CD4-positive, CD25-positive, alpha-beta regulatory T cell (primary cell): ENCODE measurements at regions not wholly inside any gene's neighbourhood (a gene's known extent, or its start where the extent isn't known, plus 50 kb on each side); places are given as distances from the start of the nearest gene placed in this dataset.

Source experiments
- ATAC-seq, 2 donors: fragments of 150-1000 bp; cut with Tn5 transposase; one replicate each; pipeline ENCODE4 v1.10.0; 2021; ENCODE audit warnings: low read depth in 2 of 2, moderate number of reproducible peaks in 2 of 2, moderate library complexity in 1 of 2
- DNase-seq, 3 donors: peaks; one replicate each; pipeline versions ENCODE4 v3.0.0 to v3.0.0-alpha.2; 2012 to 2022; ENCODE audit warnings: mixed read lengths in 1 of 3
- H3K27ac ChIP-seq: one replicate; pipeline ENCODE4 v1.7.0; 2013; ENCODE audit warnings: mild to moderate bottlenecking, low read length; ENCODE audit not compliant: insufficient read depth, poor library complexity, severe bottlenecking
- H3K27me3 ChIP-seq: one replicate; pipeline ENCODE4 v1.7.0; 2013; ENCODE audit warnings: low read length; ENCODE audit not compliant: control insufficient read depth, insufficient read depth
- H3K36me3 ChIP-seq: one replicate; pipeline ENCODE4 v1.7.0; 2013; ENCODE audit warnings: mild to moderate bottlenecking, low read length, moderate library complexity; ENCODE audit not compliant: control insufficient read depth, insufficient read depth
- H3K4me1 ChIP-seq: 2 replicates; pipeline ENCODE4 v1.7.0; 2013; ENCODE audit warnings: mild to moderate bottlenecking, low read length; ENCODE audit not compliant: insufficient read depth, control insufficient read depth, poor library complexity, severe bottlenecking
- H3K4me3 ChIP-seq: one replicate; pipeline ENCODE4 v1.7.0; 2013; ENCODE audit warnings: low read depth, mild to moderate bottlenecking, low read length, moderate library complexity
- H3K9me3 ChIP-seq, 2 experiments: 1 replicate in 1 of 2; 2 replicates in 1 of 2; pipeline ENCODE4 v1.7.0; 2013; ENCODE audit warnings: low read length in 2 of 2, mild to moderate bottlenecking in 1 of 2, moderate library complexity in 1 of 2; ENCODE audit not compliant: control insufficient read depth in 2 of 2
- H3K27ac Mint-ChIP-seq, 3 donors: one replicate each; pipeline ENCODE4 v1.8.0; 2020 to 2022; ENCODE audit warnings: mild to moderate bottlenecking in 3 of 3, mixed read lengths in 3 of 3, moderate library complexity in 2 of 3
- H3K27me3 Mint-ChIP-seq: one replicate; pipeline ENCODE4 v1.8.0; 2022; ENCODE audit warnings: mild to moderate bottlenecking, mixed read lengths
- H3K36me3 Mint-ChIP-seq: one replicate; pipeline ENCODE4 v1.8.0; 2020; ENCODE audit warnings: mixed read lengths
- H3K4me1 Mint-ChIP-seq, 4 donors: one replicate each; pipeline ENCODE4 v1.8.0; 2020 to 2022; ENCODE audit warnings: mixed read lengths in 4 of 4, mild to moderate bottlenecking in 1 of 4
- H3K4me3 Mint-ChIP-seq, 4 donors: one replicate each; pipeline ENCODE4 v1.8.0; 2020 to 2022; ENCODE audit warnings: mild to moderate bottlenecking in 4 of 4, mixed read lengths in 4 of 4, moderate library complexity in 3 of 4
- H3K9me3 Mint-ChIP-seq, 7 donors: one replicate each; pipeline ENCODE4 v1.8.0; 2020 to 2022; ENCODE audit warnings: mixed read lengths in 7 of 7, mild to moderate bottlenecking in 3 of 7, moderate library complexity in 2 of 7

DNA sequence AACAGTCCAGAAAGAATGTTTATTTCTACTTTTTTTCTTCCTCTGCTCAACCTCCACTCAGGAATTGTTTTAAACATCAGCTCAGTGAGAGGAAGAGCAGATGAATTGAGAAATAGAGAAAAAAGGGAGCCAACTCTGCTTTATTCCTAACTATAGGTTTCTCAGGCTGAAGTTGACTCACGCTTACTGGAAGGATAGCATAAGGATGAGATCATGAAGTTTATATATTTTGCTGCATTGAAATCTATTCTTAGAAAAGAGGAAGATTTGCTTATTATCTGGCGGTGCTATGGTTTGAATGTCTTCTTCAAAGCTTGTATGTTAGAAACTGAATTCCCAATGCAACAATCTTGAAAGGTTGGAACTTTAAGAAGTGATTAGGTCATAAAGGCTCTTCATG is 1673.4 kb upstream of the PCDH7 start:
- Histone ChIP-seq H3K4me1 (no peaks in the 10 kb centered on the region), H3K27ac (no peak overlapping the region), H3K27me3 (no peaks in the 10 kb centered on the region), H3K36me3 (no peaks in the 10 kb centered on the region), H3K4me3 (no peak overlapping the region), H3K9me3 (peaks cover 0 to 6% of the 10 kb centered on the region in 2 experiments)
- no peaks in the 10 kb centered on the region for H3K27me3 Mint-ChIP-seq
- no peak overlapping the region for H3K4me3 Mint-ChIP-seq
- H3K4me1 Mint-ChIP-seq, result no peaks in the 10 kb centered on the region
- no peaks in the 10 kb centered on the region for H3K36me3 Mint-ChIP-seq
- H3K9me3 Mint-ChIP-seq, result peaks cover 5 to 32% (median 10%) of the 10 kb centered on the region in 7 donors
- H3K27ac Mint-ChIP-seq, result no peak overlapping the region
- ATAC-seq (no peak), DNase-seq (no peak)

- no peaks in the 10 kb centered on the region for H3K4me1 ChIP-seq
- no peaks in the 10 kb centered on the region for H3K27me3 ChIP-seq
- Mint-ChIP-seq H3K27ac (no peak overlapping the region), H3K9me3 (peaks cover 5 to 33% (median 10%) of the 10 kb centered on the region in 7 donors), H3K4me1 (no peaks in the 10 kb centered on the region), H3K27me3 (no peaks in the 10 kb centered on the region), H3K4me3 (no peak overlapping the region), H3K36me3 (no peaks in the 10 kb centered on the region)
- H3K9me3 ChIP-seq, result peaks cover 0 to 6% of the 10 kb centered on the region in 2 experiments
- H3K27ac ChIP-seq, result no peak overlapping the region
- H3K4me3 ChIP-seq, result no peak overlapping the region
- ATAC-seq (no peak), DNase-seq (no peak)
- H3K36me3 ChIP-seq, result no peaks in the 10 kb centered on the region
These were observed 1672.7 kb upstream of the PCDH7 start for GRCh38 chr4:29047341-29048041.

- no peak for DNase-seq
- H3K27ac ChIP-seq, result no peak overlapping the region
- ATAC-seq, result no peak
- Mint-ChIP-seq H3K27ac (no peak overlapping the region), H3K27me3 (no peaks in the 10 kb centered on the region), H3K4me3 (no peak overlapping the region), H3K4me1 (no peaks in the 10 kb centered on the region), H3K36me3 (no peaks in the 10 kb centered on the region), H3K9me3 (peaks cover 1 to 31% (median 10%) of the 10 kb centered on the region in 7 donors)
- H3K9me3 ChIP-seq, result peaks cover 0 to 6% of the 10 kb centered on the region in 2 experiments
- H3K4me3 ChIP-seq, result no peak overlapping the region
- H3K27me3 ChIP-seq, result no peaks in the 10 kb centered on the region
- H3K4me1 ChIP-seq, result no peaks in the 10 kb centered on the region
- H3K36me3 ChIP-seq, result no peaks in the 10 kb centered on the region
These were observed 1668.7 kb upstream of the PCDH7 start for GRCh38 chr4:29051381-29051965.

DNA sequence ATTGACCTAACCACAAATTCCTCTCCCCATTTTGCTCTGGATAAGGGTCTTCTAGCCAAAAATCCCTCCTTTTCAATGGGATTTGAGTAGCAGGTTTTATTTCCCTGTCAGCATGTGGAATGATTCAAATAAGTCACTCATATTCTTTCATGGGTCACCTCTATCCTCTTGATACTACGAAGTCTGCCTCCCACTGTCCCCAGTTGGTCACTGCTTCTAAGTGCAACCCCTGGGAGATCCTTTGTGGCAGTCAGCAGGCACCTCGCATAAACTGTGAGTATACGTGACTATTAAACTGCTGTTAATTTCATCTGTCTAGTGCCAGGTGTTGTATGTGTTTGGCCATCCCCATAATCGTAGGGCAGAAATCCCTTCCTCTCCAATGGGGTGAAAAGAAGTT is 1667.9 kb upstream of the PCDH7 start:
- H3K4me1 Mint-ChIP-seq, result no peaks in the 10 kb centered on the region
- Histone ChIP-seq H3K4me3 (no peak overlapping the region), H3K9me3 (no peaks in the 10 kb centered on the region), H3K27ac (no peak overlapping the region), H3K27me3 (no peaks in the 10 kb centered on the region), H3K4me1 (no peaks in the 10 kb centered on the region), H3K36me3 (no peaks in the 10 kb centered on the region)
- peaks cover 3 to 28% (median 7%) of the 10 kb centered on the region in 7 donors for H3K9me3 Mint-ChIP-seq
- no peaks in the 10 kb centered on the region for H3K36me3 Mint-ChIP-seq
- H3K4me3 Mint-ChIP-seq, result no peak overlapping the region
- H3K27me3 Mint-ChIP-seq, result no peaks in the 10 kb centered on the region
- ATAC-seq (no peak), DNase-seq (no peak)
- H3K27ac Mint-ChIP-seq, result no peak overlapping the region

DNA sequence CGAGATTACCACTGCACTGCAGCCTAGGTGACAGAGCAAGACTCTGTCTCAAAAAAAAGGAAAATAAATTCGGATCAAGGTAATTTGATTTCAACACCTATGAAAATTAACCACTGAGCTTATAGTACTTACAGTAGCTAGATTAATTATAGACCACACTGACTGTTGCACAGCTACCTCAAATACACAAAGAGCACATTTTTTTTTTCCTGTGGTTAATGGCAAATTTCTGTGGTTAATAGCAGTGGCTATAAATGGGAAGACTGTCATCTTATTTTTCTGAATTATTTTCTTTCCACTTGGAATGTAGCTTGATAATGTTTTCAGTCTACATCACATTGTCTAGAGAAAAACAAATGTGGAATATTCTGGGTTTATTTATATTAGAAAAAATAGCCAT is 1661.6 kb upstream of the PCDH7 start:
- H3K27me3 Mint-ChIP-seq, result no peaks in the 10 kb centered on the region
- H3K36me3 ChIP-seq, result no peaks in the 10 kb centered on the region
- H3K27me3 ChIP-seq, result no peaks in the 10 kb centered on the region
- no peak overlapping the region for H3K27ac ChIP-seq
- no peaks in the 10 kb centered on the region for H3K9me3 ChIP-seq
- DNase-seq, result no peak
- no peaks in the 10 kb centered on the region for H3K36me3 Mint-ChIP-seq
- no peak overlapping the region for H3K4me3 Mint-ChIP-seq
- H3K4me1 Mint-ChIP-seq, result no peaks in the 10 kb centered on the region
- H3K27ac Mint-ChIP-seq, result no peak overlapping the region
- peaks cover 0 to 11% (median 3%) of the 10 kb centered on the region in 7 donors for H3K9me3 Mint-ChIP-seq
- H3K4me1 ChIP-seq, result no peaks in the 10 kb centered on the region
- H3K4me3 ChIP-seq, result no peak overlapping the region
- ATAC-seq, result no peak

DNA sequence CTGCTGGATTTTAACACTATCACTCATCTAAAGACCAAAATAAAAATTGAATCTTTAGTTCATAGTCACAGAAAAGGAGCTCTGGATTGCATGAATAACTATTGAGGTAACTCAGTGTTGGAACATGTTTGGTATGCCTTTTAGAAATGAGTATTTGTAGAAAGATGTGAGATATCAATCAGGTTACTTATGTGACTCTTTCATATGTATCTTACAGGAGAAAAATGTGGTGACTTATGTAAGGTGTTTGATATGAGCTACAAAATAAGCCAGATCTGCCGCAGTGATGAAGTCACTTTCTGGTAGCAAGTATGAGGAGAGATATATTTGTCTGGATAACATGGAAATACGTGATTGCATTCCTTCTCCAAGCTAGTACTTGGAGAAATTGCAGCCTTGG is 1653.3 kb upstream of the PCDH7 start:
- Mint-ChIP-seq H3K4me1 (no peaks in the 10 kb centered on the region), H3K27me3 (no peaks in the 10 kb centered on the region), H3K9me3 (peaks cover 2 to 39% (median 11%) of the 10 kb centered on the region in 7 donors), H3K27ac (no peak overlapping the region), H3K4me3 (no peak overlapping the region), H3K36me3 (no peaks in the 10 kb centered on the region)
- Histone ChIP-seq H3K4me3 (no peak overlapping the region), H3K4me1 (no peaks in the 10 kb centered on the region), H3K9me3 (peaks cover 0 to 2% of the 10 kb centered on the region in 2 experiments), H3K27ac (no peak overlapping the region), H3K36me3 (no peaks in the 10 kb centered on the region), H3K27me3 (no peaks in the 10 kb centered on the region)
- DNase-seq (no peak), ATAC-seq (no peak)

DNA sequence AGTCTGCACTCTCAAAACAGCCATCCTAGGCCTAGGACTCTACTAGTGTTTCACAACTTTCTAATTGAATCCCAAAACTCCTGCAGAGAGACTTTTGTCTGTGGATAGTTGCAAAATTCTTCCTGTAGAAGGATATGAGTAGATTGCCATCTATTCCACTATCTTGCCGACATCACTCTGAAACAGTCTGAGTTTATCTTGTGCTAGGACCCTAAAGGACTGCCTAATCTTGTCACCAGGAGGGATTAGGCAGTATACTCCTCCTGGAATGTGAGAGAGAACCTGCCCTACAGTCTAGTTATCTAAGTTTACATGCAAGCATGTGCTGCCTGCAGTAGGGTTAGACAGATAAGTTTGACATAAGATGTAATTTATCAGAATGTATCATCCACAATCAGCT is 1646.6 kb upstream of the PCDH7 start:
- no peaks in the 10 kb centered on the region for H3K4me1 Mint-ChIP-seq

GRCh38 chr4:29075366-29075765 is 1644.8 kb upstream of the PCDH7 start:
- Histone ChIP-seq H3K27me3 (no peaks in the 10 kb centered on the region), H3K27ac (no peak overlapping the region), H3K36me3 (no peaks in the 10 kb centered on the region), H3K4me1 (no peaks in the 10 kb centered on the region), H3K4me3 (no peak overlapping the region), H3K9me3 (peaks cover 8 to 14% of the 10 kb centered on the region in 2 experiments)
- no peak for ATAC-seq
- no peaks in the 10 kb centered on the region for H3K4me1 Mint-ChIP-seq
- no peaks in the 10 kb centered on the region for H3K27me3 Mint-ChIP-seq
- H3K36me3 Mint-ChIP-seq, result no peaks in the 10 kb centered on the region
- peaks cover 2 to 11% (median 6%) of the 10 kb centered on the region in 7 donors for H3K9me3 Mint-ChIP-seq
- DNase-seq, result no peak
- no peak overlapping the region for H3K27ac Mint-ChIP-seq
- H3K4me3 Mint-ChIP-seq, result no peak overlapping the region

More for the DNA sequence above, 1646.6 kb upstream of the PCDH7 start:
- no peak overlapping the region for H3K4me3 ChIP-seq
- DNase-seq, result no peak
- H3K36me3 ChIP-seq, result no peaks in the 10 kb centered on the region
- H3K27ac ChIP-seq, result no peak overlapping the region
- Mint-ChIP-seq H3K36me3 (no peaks in the 10 kb centered on the region), H3K27ac (no peak overlapping the region), H3K27me3 (no peaks in the 10 kb centered on the region), H3K9me3 (peaks cover 2 to 19% (median 12%) of the 10 kb centered on the region in 7 donors), H3K4me3 (no peak overlapping the region)
- no peak for ATAC-seq
- H3K9me3 ChIP-seq, result peaks cover 8 to 14% of the 10 kb centered on the region in 2 experiments
- H3K4me1 ChIP-seq, result no peaks in the 10 kb centered on the region
- H3K27me3 ChIP-seq, result no peaks in the 10 kb centered on the region
